Renal cortical epithelial cell (primary cell): ENCODE measurements at regions not wholly inside any gene's neighbourhood (a gene's known extent, or its start where the extent isn't known, plus 50 kb on each side); places are given as distances from the start of the nearest gene placed in this dataset.

Experiments used
- DNase-seq: peaks from one replicate; pipeline ENCODE4 v3.0.0-alpha.2; 2011; ENCODE audit warnings: low read depth

- DNase-seq, result no peak
Measured at GRCh38 chr2:139165601-139166000, 385.4 kb upstream of the NXPH2 start.

GRCh38 chr2:139165041-139165440 is 384.9 kb upstream of the NXPH2 start:
- no peak for DNase-seq

- DNase-seq, result no peak
Measured at GRCh38 chr2:139162957-139163356, 382.8 kb upstream of the NXPH2 start.

GRCh38 chr2:139162456-139162855 is 382.3 kb upstream of the NXPH2 start:
- no peak for DNase-seq

- DNase-seq, result no peak
Measured at GRCh38 chr2:139160836-139161235, 380.6 kb upstream of the NXPH2 start.

- DNase-seq, result no peak
Measured at GRCh38 chr2:139159177-139159576, 379.0 kb upstream of the NXPH2 start.

- peak; percentile 2 for DNase-seq
Measured at GRCh38 chr2:139156730-139157129, 376.5 kb upstream of the NXPH2 start.

GRCh38 chr2:139155991-139156390 is 375.8 kb upstream of the NXPH2 start:
- DNase-seq, result peak; percentile 51

GRCh38 chr2:139142252-139142880 is 362.2 kb upstream of the NXPH2 start:
- peak; percentile 29 for DNase-seq

- no peak for DNase-seq
Measured at GRCh38 chr2:139124271-139124670, 344.1 kb upstream of the NXPH2 start.

GRCh38 chr2:139123795-139124194 is 343.6 kb upstream of the NXPH2 start:
- no peak for DNase-seq

GRCh38 chr2:139122711-139123158 is 342.5 kb upstream of the NXPH2 start:
- DNase-seq, result peak; percentile 99

GRCh38 chr2:139099721-139100120 is 319.5 kb upstream of the NXPH2 start:
- peak; percentile 54 for DNase-seq

GRCh38 chr2:139098961-139099360 is 318.8 kb upstream of the NXPH2 start:
- no peak for DNase-seq

GRCh38 chr2:139083121-139083520 is 302.9 kb upstream of the NXPH2 start:
- DNase-seq, result no peak

GRCh38 chr2:139080244-139080643 is 300.1 kb upstream of the NXPH2 start:
- no peak for DNase-seq

GRCh38 chr2:139079311-139079710 is 299.1 kb upstream of the NXPH2 start:
- no peak for DNase-seq

- no peak for DNase-seq
Measured at GRCh38 chr2:139078376-139078775, 298.2 kb upstream of the NXPH2 start.

GRCh38 chr2:139077099-139077737 is 297.0 kb upstream of the NXPH2 start:
- DNase-seq, result no peak

GRCh38 chr2:139067874-139068273 is 287.7 kb upstream of the NXPH2 start:
- no peak for DNase-seq

GRCh38 chr2:139067072-139067471 is 286.9 kb upstream of the NXPH2 start:
- DNase-seq, result no peak

GRCh38 chr2:139064159-139064558 is 284.0 kb upstream of the NXPH2 start:
- DNase-seq, result no peak

GRCh38 chr2:139059617-139060016 is 279.4 kb upstream of the NXPH2 start:
- DNase-seq, result no peak

GRCh38 chr2:139055202-139055601 is 275.0 kb upstream of the NXPH2 start:
- no peak for DNase-seq
